ENCODE measurements at regions not wholly inside any gene's neighbourhood (a gene's known extent, or its start where the extent isn't known, plus 50 kb on each side); places are given as distances from the start of the nearest gene placed in this dataset.

- H3K4me1 ChIP-seq = no peaks in the 10 kb centered on the region
- H3K4me2 ChIP-seq = no peak overlapping the region
- 42% methylated on average over 3 of the region's 3 CpGs for WGBS (ENCODE audit: missing lambda C conversion rate)
- ATAC-seq (no peak), DNase-seq (ENCODE audit: low read depth in 1 of 2, low spot score in 1 of 2) (no peak), FAIRE-seq (no peak)
- H3K9me3 ChIP-seq = no peaks in the 10 kb centered on the region
- POLR2A ChIA-PET = no interaction called here
- CTCF ChIA-PET = interaction anchor here (1.2 kb wide), 1 partner anchor 9 kb away, joined by 3 read pairs; no protein-coding TSS in a partner anchor
- TF ChIP-seq EHMT2 (IDR thresholded peaks at IDR 0.05; ENCODE audit: low read depth) = no peak
- no peak for TF ChIP-seq MYC (IDR thresholded peaks at IDR 0.05; ENCODE audit: borderline replicate concordance, low read length)
- TF ChIP-seq POLR2A (IDR thresholded peaks at IDR 0.05; ENCODE audit: low read length) = no peak
- no peak for TF ChIP-seq CHD4 (IDR thresholded peaks at IDR 0.05; ENCODE audit: borderline replicate concordance)
- no peak for TF ChIP-seq CHD2 (IDR thresholded peaks at IDR 0.05; ENCODE audit: low read length, partially characterized antibody)
- TF ChIP-seq RARB (CRISPR knock-in tag; IDR thresholded peaks at IDR 0.05) = no peak
- TF ChIP-seq NPAS2 (CRISPR knock-in tag; IDR thresholded peaks at IDR 0.05; ENCODE audit: borderline replicate concordance) = no peak
- no peak for TF ChIP-seq HOXB13 (CRISPR knock-in tag; IDR thresholded peaks at IDR 0.05; ENCODE audit: low read depth)
- no peak for TF ChIP-seq HOXB5 (CRISPR knock-in tag; IDR thresholded peaks at IDR 0.05)
- no peak for TF ChIP-seq HOXA7 (CRISPR knock-in tag; IDR thresholded peaks at IDR 0.05)
- TF ChIP-seq FOXS1 (CRISPR knock-in tag; IDR thresholded peaks at IDR 0.05) = no peak
- TF ChIP-seq EHF (CRISPR knock-in tag; IDR thresholded peaks at IDR 0.05) = no peak
- no peak for TF ChIP-seq PBX3 (IDR thresholded peaks at IDR 0.05)
- TF ChIP-seq MAX (IDR thresholded peaks at IDR 0.05) = no peak
- no peak for TF ChIP-seq SMC3 (IDR thresholded peaks at IDR 0.05)
- TF ChIP-seq ZC3H11A (IDR thresholded peaks at IDR 0.05) = no peak
- no peak overlapping the region for H3K27ac ChIP-seq
- no peak overlapping the region for H3K4me3 ChIP-seq
Measured at GRCh38 chr6:40735121-40735520, 148.0 kb upstream of the LRFN2 start.

- ATAC-seq (no peak), FAIRE-seq (no peak), DNase-seq (ENCODE audit: low read depth in 1 of 2, low spot score in 1 of 2) (no peak)
- TF ChIP-seq USF2 (IDR thresholded peaks at IDR 0.05) = no peak
- TF ChIP-seq EP300 (IDR thresholded peaks at IDR 0.05) = no peak
- TF ChIP-seq MAFK (IDR thresholded peaks at IDR 0.05; ENCODE audit: partially characterized antibody) = no peak
- no peak for TF ChIP-seq EHF (CRISPR knock-in tag; IDR thresholded peaks at IDR 0.05)
- TF ChIP-seq EHMT2 (IDR thresholded peaks at IDR 0.05; ENCODE audit: low read depth) = no peak
- no peak for TF ChIP-seq MAX (IDR thresholded peaks at IDR 0.05)
- no peak for TF ChIP-seq CEBPB (IDR thresholded peaks at IDR 0.05)
- TF ChIP-seq PBX3 (IDR thresholded peaks at IDR 0.05) = no peak
- no peak for TF ChIP-seq SREBF2 (IDR thresholded peaks at IDR 0.05)
- TF ChIP-seq ZFP36 (IDR thresholded peaks at IDR 0.05; ENCODE audit: borderline replicate concordance, partially characterized antibody) = no peak
- no peak for TF ChIP-seq HEYL (CRISPR knock-in tag; IDR thresholded peaks at IDR 0.05)
- Histone ChIP-seq H3K4me3 (no peak overlapping the region), H3K9me3 (no peaks in the 10 kb centered on the region), H3K4me1 (no peaks in the 10 kb centered on the region), H3K27ac (no peak overlapping the region), H3K4me2 (no peak overlapping the region)
- CTCF ChIA-PET = interaction anchor here (1.2 kb wide), 1 partner anchor 8 kb away, joined by 3 read pairs; no protein-coding TSS in a partner anchor
- whole genome bisulfite sequencing (ENCODE audit: missing lambda C conversion rate) = 45% methylated on average over 4 of the region's 4 CpGs
- POLR2A ChIA-PET = no interaction called here
Measured at GRCh38 chr6:40734607-40735006, 147.4 kb upstream of the LRFN2 start.
